Peyer's patch (tissue), 4 donors: ENCODE measurements at regions not wholly inside any gene's neighbourhood (a gene's known extent, or its start where the extent isn't known, plus 50 kb on each side); places are given as distances from the start of the nearest gene placed in this dataset.
A peak's percentile ranks its signal among the peaks of the same experiment; 100 is the strongest.
"Not testable (repeated sequence)": the region's sequence is repeated elsewhere in the genome, so short reads cannot be mapped to it uniquely, and the experiment has no call there.

Experiments
- DNase-seq, 3 donors: peaks; one replicate each; pipeline ENCODE4 v3.0.0-alpha.2; 2017 to 2019
- H3K27ac ChIP-seq, 4 donors: fragments of 200-600 bp; sonication (generic); one replicate each; pipeline ENCODE4 v1.5.1; 2016 to 2019
- H3K27me3 ChIP-seq, 2 donors: fragments of 200-600 bp; sonication (generic); one replicate each; pipeline ENCODE4 v1.5.1; 2019
- H3K36me3 ChIP-seq, 3 donors: fragments of 200-600 bp; sonication (generic); one replicate each; pipeline ENCODE4 v1.5.1; 2016 to 2019
- H3K4me1 ChIP-seq, 4 donors: fragments of 200-600 bp; sonication (generic); one replicate each; pipeline ENCODE4 v1.5.1; 2016 to 2019
- H3K4me3 ChIP-seq, 4 donors: fragments of 200-600 bp; sonication (generic); 1 replicate in 3 of 4; 2 replicates in 1 of 4; pipeline ENCODE4 v1.5.1; 2016 to 2019; ENCODE audit warnings: mild to moderate bottlenecking in 1 of 4
- H3K9me3 ChIP-seq, 4 donors: fragments of 200-600 bp; sonication (generic); one replicate each; pipeline ENCODE4 v1.5.1; 2016 to 2019; ENCODE audit warnings: mild to moderate bottlenecking in 1 of 4
- POLR2A ChIP-seq, 2 donors: fragments of 450-650 bp; IDR thresholded peaks; one replicate each; pipeline ENCODE4 v1.5.1; 2017; ENCODE audit warnings: antibody characterized with exemption in 2 of 2, mild to moderate bottlenecking in 2 of 2, moderate library complexity in 2 of 2
- TF ChIP-seq, protein P1 (sequence below), 6 experiments: fragments of 450-650 bp in 4 of 6; fragments of 200-600 bp in 2 of 6; sonication (generic) in 1 of 6; IDR thresholded peaks; one replicate each; pipeline ENCODE4 v1.5.1; 2017 to 2019; ENCODE audit warnings: antibody characterized with exemption in 6 of 6, mild to moderate bottlenecking in 3 of 6, moderate library complexity in 1 of 6

GRCh38 chr5:42875785-42876374 is 64.2 kb upstream of the SELENOP start:
- Histone ChIP-seq H3K36me3 (no peaks in the 10 kb centered on the region), H3K27me3 (no peaks in the 10 kb centered on the region), H3K27ac (peak overlapping the region in 2 of 4 donors; percentile 38 to 70), H3K9me3 (no peaks in the 10 kb centered on the region), H3K4me1 (peaks cover 0 to 50% (median 2%) of the 10 kb centered on the region in 4 donors), H3K4me3 (no peak overlapping the region)
- no peak for TF ChIP-seq POLR2A (IDR thresholded peaks at IDR 0.05)
- TF ChIP-seq, protein P1, sequence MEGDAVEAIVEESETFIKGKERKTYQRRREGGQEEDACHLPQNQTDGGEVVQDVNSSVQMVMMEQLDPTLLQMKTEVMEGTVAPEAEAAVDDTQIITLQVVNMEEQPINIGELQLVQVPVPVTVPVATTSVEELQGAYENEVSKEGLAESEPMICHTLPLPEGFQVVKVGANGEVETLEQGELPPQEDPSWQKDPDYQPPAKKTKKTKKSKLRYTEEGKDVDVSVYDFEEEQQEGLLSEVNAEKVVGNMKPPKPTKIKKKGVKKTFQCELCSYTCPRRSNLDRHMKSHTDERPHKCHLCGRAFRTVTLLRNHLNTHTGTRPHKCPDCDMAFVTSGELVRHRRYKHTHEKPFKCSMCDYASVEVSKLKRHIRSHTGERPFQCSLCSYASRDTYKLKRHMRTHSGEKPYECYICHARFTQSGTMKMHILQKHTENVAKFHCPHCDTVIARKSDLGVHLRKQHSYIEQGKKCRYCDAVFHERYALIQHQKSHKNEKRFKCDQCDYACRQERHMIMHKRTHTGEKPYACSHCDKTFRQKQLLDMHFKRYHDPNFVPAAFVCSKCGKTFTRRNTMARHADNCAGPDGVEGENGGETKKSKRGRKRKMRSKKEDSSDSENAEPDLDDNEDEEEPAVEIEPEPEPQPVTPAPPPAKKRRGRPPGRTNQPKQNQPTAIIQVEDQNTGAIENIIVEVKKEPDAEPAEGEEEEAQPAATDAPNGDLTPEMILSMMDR (IDR thresholded peaks at IDR 0.05) = no peak
- DNase-seq = no peak

- TF ChIP-seq, protein P1 (IDR thresholded peaks at IDR 0.05) = no peak
- no peak for TF ChIP-seq POLR2A (IDR thresholded peaks at IDR 0.05)
- no peak for DNase-seq
- Histone ChIP-seq H3K36me3 (no peaks in the 10 kb centered on the region), H3K4me1 (peaks cover 0 to 46% (median 2%) of the 10 kb centered on the region in 4 donors), H3K27ac (no peak overlapping the region), H3K27me3 (no peaks in the 10 kb centered on the region), H3K9me3 (no peaks in the 10 kb centered on the region), H3K4me3 (no peak overlapping the region)
Measured at GRCh38 chr5:42875211-42875610, 63.5 kb upstream of the SELENOP start.

DNA sequence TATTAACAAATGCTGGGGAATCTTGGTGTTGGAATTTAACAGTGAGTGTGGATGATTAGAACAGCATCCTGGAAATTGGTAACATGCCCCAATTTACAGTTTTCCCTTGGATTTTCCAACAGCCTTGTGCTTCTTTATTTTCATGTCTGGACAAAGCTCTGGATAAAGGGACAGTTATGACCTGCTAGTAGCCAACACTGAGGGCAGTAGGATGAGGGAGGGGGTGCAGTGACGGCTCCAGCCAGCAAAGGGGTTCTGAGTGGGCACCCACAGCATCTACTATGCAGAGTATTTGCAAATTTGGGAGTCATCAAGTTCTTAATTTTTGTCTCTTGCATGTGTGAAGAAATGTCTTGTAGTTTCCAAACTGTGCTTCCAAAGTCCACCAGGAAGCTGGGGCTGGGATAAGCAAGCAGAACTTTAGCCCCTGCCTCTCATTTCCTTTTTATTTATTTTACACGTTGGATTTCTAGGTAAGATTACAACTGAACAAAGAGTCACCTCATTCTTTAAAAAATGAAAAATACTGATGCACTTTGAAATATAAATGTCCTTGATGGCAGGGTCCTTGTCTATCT is 63.0 kb upstream of the SELENOP start:
- H3K36me3 ChIP-seq = no peaks in the 10 kb centered on the region
- peaks cover 0 to 44% (median 2%) of the 10 kb centered on the region in 4 donors for H3K4me1 ChIP-seq
- H3K27me3 ChIP-seq = no peaks in the 10 kb centered on the region
- no peak overlapping the region for H3K4me3 ChIP-seq
- no peak overlapping the region for H3K27ac ChIP-seq
- peak in 1 of 3 donors; percentile 56 for DNase-seq
- TF ChIP-seq, protein P1 (IDR thresholded peaks at IDR 0.05) = no peak
- TF ChIP-seq POLR2A (IDR thresholded peaks at IDR 0.05) = no peak
- no peaks in the 10 kb centered on the region for H3K9me3 ChIP-seq

- Histone ChIP-seq H3K4me1 (peaks cover 0 to 31% (median 2%) of the 10 kb centered on the region in 4 donors), H3K4me3 (no peak overlapping the region), H3K9me3 (no peaks in the 10 kb centered on the region), H3K27me3 (no peaks in the 10 kb centered on the region), H3K27ac (no peak overlapping the region), H3K36me3 (no peaks in the 10 kb centered on the region)
- no peak for DNase-seq
- TF ChIP-seq POLR2A (IDR thresholded peaks at IDR 0.05) = no peak
- TF ChIP-seq, protein P1 (IDR thresholded peaks at IDR 0.05) = no peak
Measured at GRCh38 chr5:42872865-42873264, 61.2 kb upstream of the SELENOP start.

DNA sequence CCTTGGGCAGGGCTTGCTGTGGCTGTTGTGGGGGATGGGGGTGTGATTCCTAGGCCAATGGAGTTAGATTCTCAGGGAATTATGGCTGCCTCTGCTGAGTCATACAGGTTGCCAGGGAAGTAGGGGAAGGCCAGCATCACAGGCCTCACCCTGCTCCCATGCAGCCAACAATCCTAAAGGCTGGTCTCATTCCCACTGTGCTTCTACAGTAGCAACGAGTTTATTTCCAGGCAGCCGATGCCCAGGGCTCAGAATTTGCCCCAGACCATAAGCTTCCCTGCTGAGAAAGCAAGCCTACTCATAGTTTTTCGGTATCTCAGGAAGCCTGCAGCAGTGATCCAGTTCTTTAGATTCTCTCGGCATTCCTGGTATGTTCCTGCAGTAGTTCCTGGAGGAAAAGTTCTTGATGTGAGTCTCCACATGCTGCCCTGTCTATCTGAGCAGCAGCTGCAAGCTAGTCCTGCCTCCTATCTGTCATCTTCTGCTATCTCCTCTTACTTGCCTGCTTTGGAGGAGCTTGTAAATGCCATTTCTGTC is 59.3 kb upstream of the SELENOP start:
- no peaks in the 10 kb centered on the region for H3K27me3 ChIP-seq
- TF ChIP-seq POLR2A (IDR thresholded peaks at IDR 0.05) = no peak
- TF ChIP-seq, protein P1 (IDR thresholded peaks at IDR 0.05) = no peak
- H3K36me3 ChIP-seq = no peaks in the 10 kb centered on the region
- peaks cover 0 to 14% (median 0%) of the 10 kb centered on the region in 4 donors for H3K4me1 ChIP-seq
- no peak overlapping the region for H3K27ac ChIP-seq
- no peak for DNase-seq
- H3K4me3 ChIP-seq = no peak overlapping the region
- no peaks in the 10 kb centered on the region for H3K9me3 ChIP-seq

- DNase-seq, H3K4me3 ChIP-seq, H3K27me3 ChIP-seq, H3K36me3 ChIP-seq, H3K27ac ChIP-seq, H3K4me1 ChIP-seq, H3K9me3 ChIP-seq: not testable (repeated sequence)
Measured at GRCh38 chr5:42868417-42868816, 56.7 kb upstream of the SELENOP start.

DNA sequence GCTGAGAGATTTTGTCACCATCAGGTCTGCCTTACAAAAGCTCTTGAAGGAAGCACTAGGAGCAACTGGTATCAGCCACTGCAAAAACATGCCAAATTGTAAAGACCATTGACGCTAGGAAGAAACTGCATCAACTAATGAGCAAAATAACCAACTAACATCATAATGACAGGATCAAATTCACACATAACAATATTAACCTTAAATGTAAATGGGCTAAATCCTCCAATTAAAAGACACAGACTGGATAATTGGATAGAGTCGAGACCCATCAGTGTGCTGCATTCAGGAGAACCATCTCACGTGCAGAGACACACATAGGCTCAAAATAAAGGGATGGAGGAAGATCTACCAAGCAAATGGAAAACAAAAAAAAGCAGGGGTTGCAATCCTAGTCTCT is 53.1 kb upstream of the SELENOP start:
- not testable (repeated sequence) for H3K4me1 ChIP-seq, H3K9me3 ChIP-seq, H3K27me3 ChIP-seq, H3K27ac ChIP-seq, H3K4me3 ChIP-seq, DNase-seq, H3K36me3 ChIP-seq
